B cell (primary cell): ENCODE measurements at regions not wholly inside any gene's neighbourhood (a gene's known extent, or its start where the extent isn't known, plus 50 kb on each side); places are given as distances from the start of the nearest gene placed in this dataset.

Experiments used
- CTCF ChIP-seq: fragments of 200-600 bp; IDR thresholded peaks from one replicate; pipeline ENCODE4 v1.8.0; 2022; ENCODE audit warnings: antibody characterized with exemption, mild to moderate bottlenecking
- EZH2 ChIP-seq: IDR thresholded peaks from 2 replicates; pipeline ENCODE4 v1.6.1; 2012; ENCODE audit warnings: borderline replicate concordance, low read depth, mild to moderate bottlenecking, moderate library complexity, low read length; ENCODE audit not compliant: insufficient read depth, poor library complexity, severe bottlenecking

DNA sequence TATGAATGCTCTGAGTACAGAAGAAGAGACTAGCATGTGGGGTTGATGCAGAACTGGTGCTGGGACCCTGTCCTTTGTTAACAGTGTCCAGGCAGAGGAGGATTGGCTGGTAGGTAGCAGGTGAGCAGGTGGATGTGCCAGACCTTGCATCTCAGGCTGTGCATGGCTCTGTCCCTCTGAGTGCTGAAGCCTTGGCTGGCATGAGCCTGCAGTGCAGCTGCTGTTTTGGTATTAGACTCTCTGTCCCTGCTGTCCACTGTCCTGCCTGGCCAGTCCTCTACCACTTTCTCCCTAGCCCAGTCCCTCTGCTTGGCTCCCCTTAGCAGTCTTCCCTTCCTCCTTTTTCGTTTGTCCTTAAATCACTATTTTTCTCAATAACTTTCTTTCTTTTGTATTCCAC is 213.6 kb upstream of the ZBED5 start:
- TF ChIP-seq EZH2 (no peak), CTCF (no peak)
